ENCODE measurements at regions not wholly inside any gene's neighbourhood (a gene's known extent, or its start where the extent isn't known, plus 50 kb on each side); places are given as distances from the start of the nearest gene placed in this dataset.

DNA sequence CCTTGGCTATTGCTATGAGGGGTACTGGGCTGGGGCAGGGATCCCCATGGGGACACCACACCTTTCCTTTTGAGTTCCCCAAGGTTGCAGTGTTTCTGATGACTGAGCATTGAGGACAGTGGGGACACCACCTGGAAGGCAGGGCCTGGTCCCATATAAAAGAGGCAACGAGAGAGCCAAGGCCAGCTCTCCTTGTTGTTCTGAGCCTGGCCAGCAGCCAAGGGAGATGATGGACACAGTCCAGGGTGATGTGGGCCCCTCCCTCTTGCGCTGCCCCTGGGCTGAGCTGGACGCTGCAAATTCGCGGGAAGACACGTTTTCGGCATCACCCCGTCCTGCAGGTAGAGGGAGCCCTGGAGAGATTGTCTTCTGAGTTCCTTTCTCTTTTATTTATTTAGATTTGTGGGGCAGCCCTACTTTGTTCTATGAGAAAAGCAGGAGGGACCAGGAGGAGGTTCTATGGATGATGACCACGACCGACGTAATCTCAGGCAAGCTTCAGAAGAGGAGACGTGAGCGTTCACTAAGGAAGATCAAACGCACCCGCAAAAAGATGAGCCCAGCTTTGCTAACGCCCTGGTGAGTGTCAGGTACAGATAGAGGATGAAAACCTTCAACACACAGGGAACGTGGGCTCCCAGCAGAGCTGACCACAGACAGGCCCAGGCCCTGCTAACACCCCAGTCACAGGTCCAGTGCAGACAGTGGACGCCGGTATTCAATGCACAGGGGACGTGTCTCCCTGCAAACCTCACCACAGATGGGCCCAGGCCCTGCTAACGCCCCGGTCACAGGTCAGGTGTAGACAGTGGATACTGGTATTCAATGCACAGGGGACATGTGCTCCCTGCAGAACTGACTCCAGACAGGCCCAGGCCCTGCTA lies 97.4 kb downstream of the SHOX start:
- no peak overlapping the region for H3K9ac ChIP-seq
- no peaks in the 10 kb centered on the region for H3K27me3 ChIP-seq (ENCODE audit: control insufficient read depth, insufficient read depth, low read length)
- H3K4me1 ChIP-seq, result no peaks in the 10 kb centered on the region
- H3K4me2 ChIP-seq (ENCODE audit: low read length), result no peak overlapping the region
- TF ChIP-seq, protein P1, sequence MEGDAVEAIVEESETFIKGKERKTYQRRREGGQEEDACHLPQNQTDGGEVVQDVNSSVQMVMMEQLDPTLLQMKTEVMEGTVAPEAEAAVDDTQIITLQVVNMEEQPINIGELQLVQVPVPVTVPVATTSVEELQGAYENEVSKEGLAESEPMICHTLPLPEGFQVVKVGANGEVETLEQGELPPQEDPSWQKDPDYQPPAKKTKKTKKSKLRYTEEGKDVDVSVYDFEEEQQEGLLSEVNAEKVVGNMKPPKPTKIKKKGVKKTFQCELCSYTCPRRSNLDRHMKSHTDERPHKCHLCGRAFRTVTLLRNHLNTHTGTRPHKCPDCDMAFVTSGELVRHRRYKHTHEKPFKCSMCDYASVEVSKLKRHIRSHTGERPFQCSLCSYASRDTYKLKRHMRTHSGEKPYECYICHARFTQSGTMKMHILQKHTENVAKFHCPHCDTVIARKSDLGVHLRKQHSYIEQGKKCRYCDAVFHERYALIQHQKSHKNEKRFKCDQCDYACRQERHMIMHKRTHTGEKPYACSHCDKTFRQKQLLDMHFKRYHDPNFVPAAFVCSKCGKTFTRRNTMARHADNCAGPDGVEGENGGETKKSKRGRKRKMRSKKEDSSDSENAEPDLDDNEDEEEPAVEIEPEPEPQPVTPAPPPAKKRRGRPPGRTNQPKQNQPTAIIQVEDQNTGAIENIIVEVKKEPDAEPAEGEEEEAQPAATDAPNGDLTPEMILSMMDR (IDR thresholded peaks at IDR 0.05), result no peak
- H3K79me2 ChIP-seq, result no peaks in the 10 kb centered on the region
- no peak overlapping the region for H3K4me3 ChIP-seq (ENCODE audit: low read depth, low read length)
- no peaks in the 10 kb centered on the region for H3K36me3 ChIP-seq (ENCODE audit: control insufficient read depth, insufficient read depth, low read length)
- no peaks in the 10 kb centered on the region for H3K9me3 ChIP-seq (ENCODE audit: control insufficient read depth, low read length)
- H2AFZ ChIP-seq, result no peak overlapping the region
- H3K27ac ChIP-seq, result no peak overlapping the region

DNA sequence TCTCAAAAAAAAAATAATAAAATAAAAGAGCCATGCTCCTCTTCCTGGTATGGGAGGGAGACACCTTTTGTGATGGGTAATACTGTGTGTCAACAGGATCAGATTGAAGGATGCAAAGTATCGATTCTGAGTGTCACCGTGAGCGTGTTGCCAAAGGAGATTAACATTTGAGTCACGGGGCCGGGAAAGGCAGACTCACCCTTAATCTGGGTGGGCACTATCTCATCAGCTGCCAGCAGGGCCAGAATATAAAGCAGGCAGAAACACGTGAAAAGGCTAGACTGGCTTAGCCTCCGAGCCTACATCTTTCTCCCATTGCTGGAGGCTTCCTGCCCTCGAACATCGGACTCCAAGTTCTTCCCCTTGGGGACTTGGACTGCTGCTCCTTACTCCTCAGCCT lies 95.4 kb downstream of the SHOX start:
- H3K9ac ChIP-seq, result no peak overlapping the region
- H3K4me1 ChIP-seq, result no peaks in the 10 kb centered on the region
- no peak overlapping the region for H2AFZ ChIP-seq
- no peaks in the 10 kb centered on the region for H3K36me3 ChIP-seq (ENCODE audit: control insufficient read depth, insufficient read depth, low read length)
- no peak overlapping the region for H3K4me2 ChIP-seq (ENCODE audit: low read length)
- H3K27ac ChIP-seq, result no peak overlapping the region
- H3K79me2 ChIP-seq, result no peaks in the 10 kb centered on the region
- no peak overlapping the region for H3K4me3 ChIP-seq (ENCODE audit: low read depth, low read length)
- H3K9me3 ChIP-seq (ENCODE audit: control insufficient read depth, low read length), result no peaks in the 10 kb centered on the region
- TF ChIP-seq, protein P1 (IDR thresholded peaks at IDR 0.05), result no peak
- H3K27me3 ChIP-seq (ENCODE audit: control insufficient read depth, insufficient read depth, low read length), result no peaks in the 10 kb centered on the region

DNA sequence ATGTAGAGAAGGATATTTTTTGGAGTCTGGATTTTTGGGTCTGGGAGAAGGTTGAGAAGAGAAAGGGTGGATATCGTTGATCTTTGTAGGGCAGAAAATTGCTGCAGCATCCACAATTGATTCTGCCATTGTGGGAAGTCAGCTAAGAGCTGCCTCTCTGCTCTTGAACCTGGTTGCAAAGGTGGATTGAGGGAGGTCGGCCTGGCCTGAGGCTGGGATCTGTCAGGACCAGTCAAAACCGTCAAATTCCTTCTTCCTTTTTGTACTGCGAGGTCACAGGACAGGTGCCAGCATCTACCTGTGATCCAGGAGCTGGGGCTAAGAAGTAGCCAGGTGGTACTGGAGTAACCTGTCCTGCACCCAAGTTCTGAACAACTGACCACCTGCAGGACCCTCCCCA lies 93.7 kb downstream of the SHOX start:
- no peak overlapping the region for H2AFZ ChIP-seq
- H3K9ac ChIP-seq, result no peak overlapping the region
- H3K36me3 ChIP-seq (ENCODE audit: control insufficient read depth, insufficient read depth, low read length), result no peaks in the 10 kb centered on the region
- H3K4me2 ChIP-seq (ENCODE audit: low read length), result no peak overlapping the region
- TF ChIP-seq, protein P1 (IDR thresholded peaks at IDR 0.05), result no peak
- no peaks in the 10 kb centered on the region for H3K27me3 ChIP-seq (ENCODE audit: control insufficient read depth, insufficient read depth, low read length)
- no peak overlapping the region for H3K4me3 ChIP-seq (ENCODE audit: low read depth, low read length)
- H3K27ac ChIP-seq, result no peak overlapping the region
- H3K4me1 ChIP-seq, result no peaks in the 10 kb centered on the region
- no peaks in the 10 kb centered on the region for H3K79me2 ChIP-seq
- no peaks in the 10 kb centered on the region for H3K9me3 ChIP-seq (ENCODE audit: control insufficient read depth, low read length)

DNA sequence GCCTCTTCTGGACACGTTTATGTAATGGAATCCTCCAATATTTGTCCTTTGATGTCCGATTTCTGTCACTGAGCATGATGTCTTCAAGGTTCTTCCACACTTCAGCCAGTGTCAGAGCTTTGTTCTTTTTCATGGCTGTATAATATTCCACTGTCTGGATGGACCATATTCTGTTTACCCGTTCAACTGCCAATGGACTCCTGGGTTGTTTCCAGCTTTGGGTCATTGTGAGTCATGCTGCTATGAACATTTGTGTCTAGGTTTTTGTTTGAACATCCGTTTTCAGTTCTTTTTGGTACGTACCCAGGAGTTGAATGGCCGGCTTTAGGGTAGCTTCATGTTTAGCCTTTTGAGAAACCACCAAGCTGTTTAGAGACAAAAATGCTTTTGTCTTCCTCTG lies 93.2 kb downstream of the SHOX start:
- Histone ChIP-seq H3K27ac (no peak overlapping the region), H3K9ac (no peak overlapping the region), H3K79me2 (no peaks in the 10 kb centered on the region), H3K4me2 (ENCODE audit: low read length) (no peak overlapping the region), H3K27me3 (ENCODE audit: control insufficient read depth, insufficient read depth, low read length) (no peaks in the 10 kb centered on the region), H3K9me3 (ENCODE audit: control insufficient read depth, low read length) (no peaks in the 10 kb centered on the region), H3K4me3 (ENCODE audit: low read depth, low read length) (no peak overlapping the region), H3K36me3 (ENCODE audit: control insufficient read depth, insufficient read depth, low read length) (no peaks in the 10 kb centered on the region), H2AFZ (no peak overlapping the region), H3K4me1 (no peaks in the 10 kb centered on the region)
- TF ChIP-seq, protein P1 (IDR thresholded peaks at IDR 0.05), result no peak

DNA sequence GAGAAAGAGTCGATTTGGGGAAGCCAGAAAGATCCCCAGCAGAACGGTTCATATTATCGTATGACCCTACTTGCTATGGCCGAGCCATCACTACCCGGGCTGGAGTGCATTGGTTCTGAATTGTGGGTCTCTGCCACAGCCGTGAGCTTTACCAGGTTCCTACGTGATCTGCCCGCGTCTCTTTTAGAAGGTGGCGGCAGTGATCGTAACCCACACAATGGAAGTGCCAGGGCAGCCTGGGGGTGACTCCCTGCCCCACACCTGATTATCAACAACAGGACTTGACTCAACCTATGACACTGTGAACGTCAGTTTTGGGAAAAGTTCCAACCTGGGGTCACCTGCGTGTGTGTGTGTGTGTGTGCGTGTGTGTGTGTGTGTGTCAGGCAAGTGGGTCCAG lies 90.8 kb downstream of the SHOX start:
- Histone ChIP-seq H3K4me1 (no peaks in the 10 kb centered on the region), H3K27ac (no peak overlapping the region), H3K36me3 (ENCODE audit: control insufficient read depth, insufficient read depth, low read length) (no peaks in the 10 kb centered on the region), H3K9me3 (ENCODE audit: control insufficient read depth, low read length) (no peaks in the 10 kb centered on the region), H3K79me2 (no peaks in the 10 kb centered on the region), H3K9ac (no peak overlapping the region), H3K4me2 (ENCODE audit: low read length) (no peak overlapping the region), H3K27me3 (ENCODE audit: control insufficient read depth, insufficient read depth, low read length) (no peaks in the 10 kb centered on the region), H2AFZ (no peak overlapping the region), H3K4me3 (ENCODE audit: low read depth, low read length) (no peak overlapping the region)
- TF ChIP-seq, protein P1 (IDR thresholded peaks at IDR 0.05), result no peak

Data from parathyroid adenoma (tissue), 2 donors.